Adrenal gland (tissue), 9 donors: ENCODE measurements at regions not wholly inside any gene's neighbourhood (a gene's known extent, or its start where the extent isn't known, plus 50 kb on each side); places are given as distances from the start of the nearest gene placed in this dataset.

Source experiments
- DNase-seq, 7 donors: peaks; one replicate each; pipeline ENCODE4 v3.0.0-alpha.2; 2019 to 2020
- H3K27ac ChIP-seq, 5 donors: fragments of 200-600 bp; sonication (generic) in 4 of 5; 1 replicate in 3 of 5; 2 replicates in 2 of 5; pipeline versions ENCODE4 v1.5.1 to v1.8.0; 2016 to 2020; ENCODE audit warnings: mild to moderate bottlenecking in 1 of 5
- H3K27me3 ChIP-seq: fragments of 200-600 bp; 2 replicates; pipeline ENCODE4 v1.8.0; 2021
- H3K36me3 ChIP-seq, 2 donors: fragments of 200-600 bp; replicated peaks in 1 of 2; 1 replicate in 1 of 2; 2 replicates in 1 of 2; pipeline versions ENCODE4 v1.5.1 to v1.8.0; 2018 to 2022
- H3K4me1 ChIP-seq, 2 donors: fragments of 200-600 bp; replicated peaks in 1 of 2; 1 replicate in 1 of 2; 2 replicates in 1 of 2; pipeline versions ENCODE4 v1.5.1 to v1.8.0; 2018 to 2021
- H3K4me3 ChIP-seq, 4 donors: fragments of 200-600 bp; sonication (generic) in 3 of 4; one replicate each; pipeline ENCODE4 v1.5.1; 2016 to 2018
- H3K9me3 ChIP-seq, 3 donors: fragments of 200-600 bp; sonication (generic) in 1 of 3; replicated peaks in 1 of 3; 1 replicate in 2 of 3; 2 replicates in 1 of 3; pipeline versions ENCODE4 v1.5.1 to v1.8.0; 2016 to 2021
- POLR2A ChIP-seq, 2 donors: fragments of 450-650 bp; IDR thresholded peaks; one replicate each; pipeline ENCODE4 v1.6.1; 2017; ENCODE audit warnings: antibody characterized with exemption in 2 of 2, mild to moderate bottlenecking in 2 of 2, moderate library complexity in 1 of 2
- WGBS, 4 donors: extraction: QIAGEN DNeasy Blood & Tissue Kit in 2 of 4; methylation state at CpG; one replicate each; pipeline versions ENCODE4 v1.1.5 to v1.1.7; 2013 to 2017; 5-methylcytosine and 5-hydroxymethylcytosine counted together
- intact Hi-C, 2 donors: fragments of 100-400 bp; cut with DNase I; formaldehyde crosslinking; loops; one replicate each; pipeline versions ENCODE4 v1.14.1 to v1.15.0; 2022 to 2023
- TF ChIP-seq, protein P1 (sequence below), 6 experiments: fragments of 450-650 bp in 4 of 6; fragments of 200-600 bp in 2 of 6; sonication (generic) in 1 of 6; IDR thresholded peaks; 1 replicate in 5 of 6; 2 replicates in 1 of 6; pipeline versions ENCODE4 v1.5.1 to v1.8.0; 2016 to 2021; ENCODE audit warnings: antibody characterized with exemption in 6 of 6, mild to moderate bottlenecking in 2 of 6, moderate library complexity in 1 of 6
- donor health status: healthy with polysubstance abuse.
- donor health status: Bipolar disorder and iron deficiency.
- donor health status: DM: yes; HTN: yes; CAD: no.
- donor health status: DM: no; HTN: no; CAD: no.
- donor health status: DM: no; HTN: no; CAD: no.

DNA sequence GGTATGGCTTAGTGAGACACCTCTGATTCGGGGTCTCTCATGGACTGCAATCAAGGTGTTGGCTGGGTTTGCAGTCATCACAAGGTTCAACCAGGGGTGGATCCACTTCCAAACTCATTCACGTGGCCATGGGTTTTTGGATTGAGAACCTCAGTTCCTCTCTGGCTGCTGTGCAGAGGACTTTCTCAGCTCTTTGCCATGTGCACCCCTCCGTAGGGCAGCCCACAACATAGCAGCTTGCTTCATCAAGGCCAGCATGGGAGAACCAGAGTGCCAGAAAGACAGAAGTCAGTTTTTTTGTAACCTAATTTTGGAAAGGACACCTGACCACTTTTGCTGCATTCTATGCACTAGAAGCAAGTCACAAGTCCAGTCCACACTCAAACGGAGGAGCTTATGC, 154.9 kb downstream of the PJA1 start:
- peak in 1 of 7 donors; percentile 3 for DNase-seq
- H3K9me3 ChIP-seq = no peaks in the 10 kb centered on the region
- H3K36me3 ChIP-seq = no peaks in the 10 kb centered on the region
- TF ChIP-seq, protein P1, sequence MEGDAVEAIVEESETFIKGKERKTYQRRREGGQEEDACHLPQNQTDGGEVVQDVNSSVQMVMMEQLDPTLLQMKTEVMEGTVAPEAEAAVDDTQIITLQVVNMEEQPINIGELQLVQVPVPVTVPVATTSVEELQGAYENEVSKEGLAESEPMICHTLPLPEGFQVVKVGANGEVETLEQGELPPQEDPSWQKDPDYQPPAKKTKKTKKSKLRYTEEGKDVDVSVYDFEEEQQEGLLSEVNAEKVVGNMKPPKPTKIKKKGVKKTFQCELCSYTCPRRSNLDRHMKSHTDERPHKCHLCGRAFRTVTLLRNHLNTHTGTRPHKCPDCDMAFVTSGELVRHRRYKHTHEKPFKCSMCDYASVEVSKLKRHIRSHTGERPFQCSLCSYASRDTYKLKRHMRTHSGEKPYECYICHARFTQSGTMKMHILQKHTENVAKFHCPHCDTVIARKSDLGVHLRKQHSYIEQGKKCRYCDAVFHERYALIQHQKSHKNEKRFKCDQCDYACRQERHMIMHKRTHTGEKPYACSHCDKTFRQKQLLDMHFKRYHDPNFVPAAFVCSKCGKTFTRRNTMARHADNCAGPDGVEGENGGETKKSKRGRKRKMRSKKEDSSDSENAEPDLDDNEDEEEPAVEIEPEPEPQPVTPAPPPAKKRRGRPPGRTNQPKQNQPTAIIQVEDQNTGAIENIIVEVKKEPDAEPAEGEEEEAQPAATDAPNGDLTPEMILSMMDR (IDR thresholded peaks at IDR 0.05) = no peak
- TF ChIP-seq POLR2A (IDR thresholded peaks at IDR 0.05) = no peak
- 68 to 93% (median 81%) methylated on average over 2 to 4 of the region's 4 CpGs for WGBS, 4 donors
- no peak overlapping the region for H3K4me3 ChIP-seq
- intact Hi-C loops = no loop called here
- no peak overlapping the region for H3K27ac ChIP-seq
- peaks cover 7% of the 10 kb centered on the region for H3K27me3 ChIP-seq
- no peaks in the 10 kb centered on the region for H3K4me1 ChIP-seq

DNA sequence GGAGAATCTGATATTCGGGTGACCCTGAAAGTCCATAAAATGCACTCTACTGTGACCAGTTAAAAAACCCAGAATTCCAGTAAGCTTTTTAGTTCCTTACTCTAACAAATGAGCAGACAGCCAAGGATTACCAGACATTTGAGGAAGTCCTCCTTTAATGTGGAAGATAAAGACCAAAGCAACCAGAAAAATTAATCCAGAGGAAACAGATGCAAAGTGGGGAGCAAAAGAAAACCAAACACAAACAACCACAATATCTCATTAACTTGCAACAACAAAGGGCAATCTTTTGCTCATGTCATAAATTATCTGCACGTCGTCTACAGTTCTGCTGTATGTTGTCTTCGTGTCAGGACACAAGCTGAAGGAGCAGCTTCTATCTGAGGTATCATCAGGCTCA, 164.4 kb downstream of the PJA1 start:
- no peak for DNase-seq

DNA sequence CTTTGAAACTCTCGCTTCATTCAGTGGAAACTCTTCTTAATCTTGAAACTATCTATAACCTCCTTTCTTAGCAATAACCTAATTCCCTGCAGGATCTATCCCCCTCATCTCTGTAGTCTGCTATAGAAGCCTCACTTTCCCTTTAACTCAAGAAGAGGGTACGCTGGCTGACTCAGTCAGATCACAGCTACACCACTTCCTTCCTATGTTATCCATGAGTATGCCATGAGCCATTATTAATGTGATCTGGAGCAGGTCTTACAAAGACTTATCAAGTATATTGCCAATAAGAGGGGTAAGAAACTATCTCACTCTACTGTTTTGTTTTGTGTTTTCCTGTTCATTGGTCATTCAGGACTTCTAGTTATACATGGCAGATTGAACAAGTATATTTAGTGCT, 165.3 kb downstream of the PJA1 start:
- DNase-seq = no peak
- H3K4me1 ChIP-seq = peaks cover 0 to 22% of the 10 kb centered on the region in 2 donors
- WGBS, 4 donors = 79 to 92% (median 88%) methylated on average over 2 of the region's 2 CpGs
- H3K36me3 ChIP-seq = no peaks in the 10 kb centered on the region
- intact Hi-C loops = loop anchor here in 1 of 2 donors (10.0 kb wide), 1 partner anchor 75 kb away; no protein-coding TSS in a partner anchor
- H3K9me3 ChIP-seq = no peaks in the 10 kb centered on the region
- H3K27ac ChIP-seq = no peak overlapping the region
- no peak overlapping the region for H3K4me3 ChIP-seq
- TF ChIP-seq, protein P1 (IDR thresholded peaks at IDR 0.05) = no peak
- no peak for TF ChIP-seq POLR2A (IDR thresholded peaks at IDR 0.05)
- no peaks in the 10 kb centered on the region for H3K27me3 ChIP-seq

More for the DNA sequence above, 164.4 kb downstream of the PJA1 start:
- no peaks in the 10 kb centered on the region for H3K9me3 ChIP-seq
- TF ChIP-seq, protein P1 (IDR thresholded peaks at IDR 0.05) = no peak
- no peak for TF ChIP-seq POLR2A (IDR thresholded peaks at IDR 0.05)
- intact Hi-C loops = no loop called here
- H3K27me3 ChIP-seq = no peaks in the 10 kb centered on the region
- peaks cover 0 to 12% of the 10 kb centered on the region in 2 donors for H3K4me1 ChIP-seq
- WGBS, 4 donors = 62 to 69% (median 65%) methylated on average over 4 of the region's 4 CpGs
- H3K36me3 ChIP-seq = no peaks in the 10 kb centered on the region
- H3K27ac ChIP-seq = no peak overlapping the region
- H3K4me3 ChIP-seq = no peak overlapping the region

DNA sequence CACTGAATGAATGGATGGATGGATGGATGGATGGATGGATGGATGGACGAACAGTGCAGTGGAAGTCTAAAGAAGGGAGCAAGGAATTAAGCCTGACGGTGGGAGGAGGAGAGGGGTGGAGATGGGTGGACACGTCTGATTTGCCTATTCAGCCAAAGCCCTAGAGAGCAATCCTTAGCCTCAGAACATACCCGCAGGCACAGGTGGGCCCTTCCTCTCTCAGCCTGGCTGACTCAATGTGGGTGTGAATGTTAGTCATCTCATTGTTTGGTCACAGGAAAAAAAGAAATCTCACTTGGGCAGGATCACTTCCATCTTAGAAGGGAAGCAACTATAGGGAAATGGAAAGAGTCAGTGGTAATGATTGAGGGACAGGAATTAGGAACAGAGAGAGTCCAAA, 165.9 kb downstream of the PJA1 start:
- no peak overlapping the region for H3K27ac ChIP-seq
- no peak overlapping the region for H3K4me3 ChIP-seq
- 60 to 85% (median 74%) methylated on average over 3 to 4 of the region's 4 CpGs for WGBS, 4 donors
- H3K9me3 ChIP-seq = no peaks in the 10 kb centered on the region
- TF ChIP-seq POLR2A (IDR thresholded peaks at IDR 0.05) = no peak
- TF ChIP-seq, protein P1 (IDR thresholded peaks at IDR 0.05) = no peak
- peaks cover 0 to 22% of the 10 kb centered on the region in 2 donors for H3K4me1 ChIP-seq
- H3K27me3 ChIP-seq = no peaks in the 10 kb centered on the region
- DNase-seq = peak in 1 of 7 donors; percentile 6
- H3K36me3 ChIP-seq = no peaks in the 10 kb centered on the region
- intact Hi-C loops = loop anchor here in 1 of 2 donors (10.0 kb wide), 1 partner anchor 75 kb away; no protein-coding TSS in a partner anchor
